HG03060 (cell line): ENCODE measurements at regions not wholly inside any gene's neighbourhood (a gene's known extent, or its start where the extent isn't known, plus 50 kb on each side); places are given as distances from the start of the nearest gene placed in this dataset.

Experiments used
- ATAC-seq: cut with Tn5 transposase; IDR thresholded peaks from one replicate; pipeline ENCODE4 v1.9.1; 2021; ENCODE audit warnings: low read depth, moderate number of reproducible peaks; ENCODE audit not compliant: unreplicated experiment

DNA sequence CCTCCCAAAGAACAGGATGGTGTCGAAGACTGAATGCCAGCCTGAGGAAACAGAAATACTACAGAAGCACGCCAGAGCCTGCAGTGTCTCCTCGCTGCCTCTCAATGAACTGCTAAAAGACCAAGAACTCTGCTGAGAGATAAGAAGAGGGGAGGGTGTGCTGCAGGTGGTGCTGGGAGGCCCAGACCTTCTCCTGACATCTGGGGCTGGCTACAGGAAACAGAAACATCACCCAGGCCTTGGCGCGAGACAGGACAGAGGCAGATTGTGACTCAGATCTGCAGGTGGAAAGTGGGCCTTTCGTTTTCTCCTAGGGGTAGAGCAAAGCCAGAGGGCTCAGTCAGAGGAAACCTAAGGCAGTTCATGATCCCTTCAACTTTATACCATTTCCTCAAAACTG lies 250.3 kb upstream of the TCF4 start:
- ATAC-seq: no peak

DNA sequence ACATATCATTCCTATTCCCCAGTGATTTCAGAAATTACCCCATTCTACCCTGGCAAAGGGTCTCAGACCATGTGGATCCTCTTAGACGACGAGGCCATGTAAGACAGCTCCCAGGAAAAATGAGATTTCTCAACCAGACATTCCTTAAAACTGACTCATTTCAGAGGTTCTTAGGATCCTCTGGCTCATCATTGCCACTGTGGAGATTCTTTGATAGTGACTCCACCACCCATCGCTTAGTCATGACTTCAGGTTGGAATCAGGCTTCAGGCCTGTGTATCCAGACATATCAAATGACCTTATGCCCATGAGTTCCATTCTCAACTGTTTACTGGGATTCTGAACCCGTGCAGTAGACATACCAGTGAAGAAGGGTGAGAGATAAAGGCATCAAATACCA lies 245.6 kb upstream of the TCF4 start:
- no peak for ATAC-seq

DNA sequence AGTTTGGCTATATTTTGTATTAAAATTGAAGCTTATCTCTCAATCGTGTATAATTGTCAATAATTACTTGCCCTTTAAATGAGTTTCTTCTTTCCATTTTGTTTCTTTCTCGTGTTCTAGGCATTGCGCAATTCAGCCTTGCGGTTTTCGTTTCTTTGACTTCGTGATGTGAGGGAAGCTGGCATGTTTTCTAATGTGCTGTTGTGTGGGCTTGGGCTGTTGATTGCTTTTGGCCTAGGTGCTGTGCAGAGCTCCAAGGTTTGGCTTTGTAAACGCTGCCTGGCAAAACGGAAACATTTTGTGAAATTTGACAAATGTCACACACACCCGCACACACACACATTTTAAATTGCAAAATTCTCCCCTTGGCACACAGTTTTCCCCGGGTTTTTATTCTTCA lies 242.6 kb upstream of the TCF4 start:
- ATAC-seq: no peak

DNA sequence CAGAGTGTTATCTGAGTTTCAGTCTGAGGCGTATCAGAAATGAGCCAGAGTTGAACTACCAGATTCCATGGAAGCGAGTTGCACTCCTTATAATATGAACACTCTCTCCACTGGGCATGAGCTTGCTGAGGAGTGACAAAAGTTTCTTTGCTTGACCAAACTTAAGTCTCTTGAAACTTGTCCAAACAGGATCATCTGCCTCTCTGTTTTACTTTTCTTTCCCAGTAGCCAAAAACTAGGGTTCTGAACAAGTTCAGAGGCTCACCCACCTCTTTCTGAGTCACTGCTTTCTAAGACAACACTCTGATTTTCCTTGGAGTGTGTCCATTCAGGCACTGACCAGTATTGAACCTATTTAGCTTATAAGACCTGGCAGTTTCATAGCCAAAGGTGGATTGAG lies 233.2 kb upstream of the TCF4 start:
- ATAC-seq: no peak

DNA sequence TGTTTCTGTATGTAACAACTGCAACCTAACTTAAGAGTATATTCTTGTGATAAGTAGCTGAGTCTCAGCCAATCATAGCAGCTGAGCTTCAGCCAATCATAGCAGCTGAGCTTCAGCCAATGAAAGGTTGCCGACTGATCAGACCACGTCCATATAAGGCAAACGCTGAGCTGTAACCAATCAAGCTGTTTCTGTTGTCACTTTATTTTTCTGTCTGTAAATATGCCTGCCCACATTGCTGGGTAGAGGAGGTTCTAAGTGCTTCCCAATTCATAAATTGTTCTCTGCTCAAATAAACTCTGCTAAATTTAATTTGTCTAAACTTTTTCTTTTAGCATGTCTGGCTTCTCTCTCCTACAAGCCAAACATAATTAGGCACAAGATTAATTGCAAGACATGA lies 231.5 kb upstream of the TCF4 start:
- ATAC-seq: no peak

DNA sequence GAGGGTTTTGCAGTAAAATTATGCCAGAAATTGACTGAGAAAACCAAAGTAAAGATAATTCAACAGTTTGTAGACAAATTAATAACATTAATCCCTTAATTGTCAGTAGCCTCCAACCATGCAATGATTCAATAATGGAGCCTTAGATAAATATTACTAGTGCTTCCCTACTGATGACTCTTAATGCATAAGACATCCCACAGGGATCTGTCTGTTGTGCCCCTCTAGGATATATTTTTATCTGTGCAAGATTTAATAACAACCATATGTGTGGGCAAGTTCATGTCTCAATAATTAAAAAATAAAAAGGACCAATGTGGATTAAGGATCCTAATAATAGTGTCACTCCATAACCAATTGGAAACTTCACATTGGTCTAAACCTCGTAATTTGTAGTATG lies 230.3 kb upstream of the TCF4 start:
- no peak for ATAC-seq

DNA sequence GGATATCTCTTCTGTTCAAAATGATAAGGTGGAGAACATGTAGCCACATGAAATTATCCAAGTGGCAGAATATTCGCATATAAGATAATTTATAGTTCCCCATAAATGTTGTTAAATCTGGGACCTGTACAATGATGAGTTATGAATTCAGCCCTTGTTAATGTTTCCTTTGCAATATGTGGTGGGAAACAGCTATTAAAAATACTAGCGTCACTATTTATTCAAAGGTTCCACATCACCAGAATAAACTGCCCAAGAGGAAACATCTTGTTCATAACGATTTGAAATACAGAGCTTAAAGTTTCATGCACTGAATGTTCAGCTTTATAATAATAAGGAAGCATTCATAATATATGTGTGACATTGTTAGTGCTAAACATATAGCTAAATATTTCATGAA lies 223.9 kb upstream of the TCF4 start:
- ATAC-seq: no peak

DNA sequence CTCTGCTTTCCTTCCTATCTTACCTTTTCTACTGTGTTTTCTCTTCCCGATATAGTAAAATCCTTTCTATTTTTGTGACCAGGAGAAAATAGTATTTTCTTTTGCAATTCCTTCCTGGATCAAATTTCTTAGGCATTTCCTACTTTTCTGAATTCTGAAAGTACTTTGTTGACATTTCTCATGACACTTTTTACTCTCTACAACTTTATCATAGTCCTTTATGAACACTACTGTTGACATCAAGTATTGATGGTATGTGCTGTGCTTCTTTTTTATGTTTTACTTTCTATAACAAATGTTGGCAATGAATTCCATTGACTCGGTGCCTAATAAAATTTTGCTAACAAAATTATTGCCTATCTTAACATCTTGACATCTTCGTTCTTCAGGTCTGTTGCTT lies 217.7 kb upstream of the TCF4 start:
- ATAC-seq: no peak

DNA sequence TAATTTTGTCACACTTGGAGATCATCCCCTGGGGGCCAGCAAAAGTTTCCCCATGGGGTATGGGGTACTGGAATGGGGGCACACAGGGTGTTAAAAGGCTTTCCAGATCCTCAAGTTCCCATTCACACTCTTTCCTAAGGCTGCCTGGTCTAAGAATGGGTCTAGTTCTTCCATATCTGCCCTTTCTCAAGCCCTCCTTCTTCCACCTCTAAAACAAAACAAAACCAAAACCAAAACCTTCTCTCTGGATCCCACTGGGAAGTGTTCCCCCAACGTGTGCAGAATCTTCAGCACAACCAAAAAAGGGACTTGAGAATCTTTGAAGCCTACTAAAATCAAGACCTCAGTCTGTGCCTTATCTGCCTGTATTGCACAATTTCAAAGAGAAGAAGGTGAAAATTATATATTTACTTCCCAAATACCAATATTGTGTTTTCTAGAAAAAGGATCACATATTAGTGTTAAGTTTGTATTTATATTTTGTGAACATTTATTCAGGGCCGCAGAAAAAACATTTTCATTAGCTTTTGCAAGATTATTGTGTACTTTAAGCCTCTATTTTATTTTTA lies 207.2 kb upstream of the TCF4 start:
- ATAC-seq: no peak

DNA sequence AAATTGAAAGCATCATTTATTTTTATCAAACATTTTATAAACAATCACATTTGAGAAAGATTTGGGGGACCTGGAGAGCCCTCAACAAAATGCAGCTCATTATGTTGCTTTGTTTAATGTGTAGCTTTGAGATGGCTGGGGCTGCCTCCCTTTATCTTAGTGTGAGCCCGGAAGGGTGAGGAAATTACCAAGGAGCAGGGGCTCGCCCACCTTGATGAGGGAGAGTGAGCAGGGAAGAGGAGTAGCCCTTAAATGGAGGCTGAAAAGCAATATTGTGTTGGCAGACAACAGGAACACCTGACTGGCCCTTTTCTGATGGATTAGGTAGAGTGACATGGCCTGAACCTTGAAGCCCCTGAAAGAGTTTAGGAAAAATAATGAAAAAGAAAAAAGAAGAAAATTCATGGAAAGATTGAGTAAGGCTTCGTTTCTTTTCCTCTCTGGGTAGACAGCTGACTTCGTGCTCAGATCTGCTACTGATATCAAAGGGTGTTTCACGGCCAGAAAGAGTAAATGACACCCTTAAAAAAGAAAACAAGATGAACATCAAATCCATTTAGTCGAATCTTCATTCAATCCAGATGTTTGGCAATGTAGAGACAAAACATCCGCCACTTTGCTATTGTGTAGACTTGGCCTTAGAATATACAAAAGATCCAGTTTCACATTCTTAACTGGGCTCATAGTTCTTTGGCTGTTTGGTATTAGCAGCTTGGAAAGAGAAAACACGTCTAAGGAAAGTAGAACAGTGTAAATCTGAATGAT lies 206.5 kb upstream of the TCF4 start:
- ATAC-seq: no peak

DNA sequence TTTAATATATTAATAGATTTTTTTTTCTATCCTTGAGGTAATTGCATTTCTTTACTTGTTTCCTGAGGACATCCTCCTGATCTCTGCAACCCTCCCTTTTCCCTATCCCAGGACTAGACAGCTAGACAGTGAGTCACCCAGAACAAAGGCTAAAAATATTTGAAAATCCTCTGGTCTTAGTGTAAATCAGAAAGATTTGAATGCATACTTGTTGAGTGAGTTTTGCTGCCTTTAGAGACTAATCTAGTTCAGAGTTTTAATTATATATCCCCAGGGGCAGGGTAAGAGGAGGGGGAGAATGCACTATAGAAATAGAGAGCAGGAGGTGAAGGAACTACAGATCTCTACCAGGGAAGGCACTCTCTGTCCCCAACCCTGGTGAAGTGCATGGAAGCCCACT lies 202.3 kb upstream of the TCF4 start:
- ATAC-seq: no peak

DNA sequence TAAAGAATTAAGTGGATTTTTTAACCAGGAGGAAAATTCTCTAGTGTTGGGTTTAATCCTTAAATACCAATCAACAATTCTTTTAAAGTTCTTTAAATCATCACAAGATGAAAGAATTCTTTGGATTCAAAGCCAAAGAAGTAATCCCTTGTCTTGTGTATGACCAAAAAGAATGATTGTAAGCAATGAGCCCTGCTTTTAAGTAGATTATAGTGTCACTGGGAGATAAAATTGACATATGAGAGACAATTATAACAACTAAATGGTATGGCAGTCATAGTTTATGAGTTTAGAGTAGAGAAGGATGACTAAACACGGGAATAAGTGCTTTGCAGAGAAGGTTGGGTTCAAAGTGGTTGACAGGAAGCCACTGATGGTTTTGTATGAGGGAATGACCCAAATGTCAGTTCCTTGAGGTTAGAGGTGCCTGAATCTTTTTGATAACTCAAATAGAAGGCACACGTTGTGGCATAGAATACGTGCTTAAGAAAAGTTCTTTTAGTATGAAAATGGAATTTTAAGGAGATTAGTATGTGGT lies 199.6 kb upstream of the TCF4 start:
- ATAC-seq: no peak

DNA sequence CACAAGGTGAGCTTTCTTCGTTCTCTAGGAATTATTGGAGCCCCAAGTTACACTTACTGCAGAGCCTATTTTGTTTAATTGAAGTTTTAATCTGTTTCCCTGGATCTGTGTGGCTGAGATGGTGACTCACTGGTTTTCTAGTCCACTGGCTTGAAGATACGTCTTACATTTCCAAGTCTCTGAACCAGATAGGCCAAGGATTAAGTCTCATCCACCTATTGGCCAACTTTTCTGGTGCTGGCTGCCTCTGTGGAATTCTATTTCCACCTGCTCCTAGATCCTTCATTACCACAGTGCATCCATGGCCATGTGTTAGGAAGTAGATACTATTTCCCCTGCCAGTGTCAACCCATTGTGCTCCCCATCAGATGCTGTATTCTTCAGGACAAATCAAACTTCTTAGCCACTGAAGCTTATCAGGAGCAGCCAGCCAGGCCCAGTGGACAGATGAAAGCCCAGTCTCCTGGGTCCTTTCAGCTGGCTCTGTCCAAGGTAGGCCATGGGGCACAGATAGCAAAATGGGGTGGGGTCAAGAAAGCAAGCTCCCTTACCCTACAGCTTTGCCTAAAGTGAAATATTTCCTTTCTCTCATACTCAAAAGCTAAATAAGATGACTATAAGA lies 198.8 kb upstream of the TCF4 start:
- ATAC-seq: no peak

DNA sequence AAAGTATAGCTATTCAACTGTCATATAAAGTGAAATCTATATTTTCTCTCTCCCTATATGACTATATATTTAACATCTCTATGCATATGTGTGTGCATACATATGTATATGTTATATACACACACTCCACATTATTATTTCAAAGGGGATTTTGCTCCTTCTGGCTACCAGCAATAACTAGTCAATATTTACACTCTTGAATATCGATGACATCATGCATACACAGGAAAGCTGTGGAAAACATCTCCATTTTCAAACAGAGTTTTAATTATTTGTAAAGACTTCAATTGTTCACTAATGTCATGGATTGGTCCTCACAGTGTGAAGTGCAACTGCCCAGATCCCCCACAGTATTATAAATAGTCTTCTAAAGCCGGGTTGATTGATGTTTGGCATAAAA lies 195.9 kb upstream of the TCF4 start:
- ATAC-seq: no peak

DNA sequence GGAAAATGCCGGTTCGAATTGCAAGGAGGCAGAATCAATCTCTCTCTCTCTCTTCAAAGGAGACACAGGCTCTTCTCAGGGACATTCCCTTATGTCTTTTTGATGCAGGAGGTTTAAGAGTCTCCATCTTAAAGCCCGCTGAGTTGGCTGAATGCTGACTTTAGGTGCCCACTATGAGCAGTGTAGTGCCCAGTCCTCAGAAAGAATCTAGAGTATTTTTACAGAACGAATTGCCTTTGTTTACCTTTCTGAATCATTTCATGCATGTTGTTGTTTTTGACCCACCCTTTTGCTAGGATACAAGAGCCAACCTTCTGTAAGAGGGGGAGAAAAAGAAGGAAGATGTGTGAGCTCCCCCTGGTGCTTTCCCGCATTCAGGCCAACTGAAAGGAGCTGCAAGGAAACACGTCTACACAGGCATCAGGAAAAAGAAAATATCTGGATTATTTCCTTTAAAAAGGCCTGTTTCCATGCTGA lies 193.5 kb upstream of the TCF4 start:
- no peak for ATAC-seq

DNA sequence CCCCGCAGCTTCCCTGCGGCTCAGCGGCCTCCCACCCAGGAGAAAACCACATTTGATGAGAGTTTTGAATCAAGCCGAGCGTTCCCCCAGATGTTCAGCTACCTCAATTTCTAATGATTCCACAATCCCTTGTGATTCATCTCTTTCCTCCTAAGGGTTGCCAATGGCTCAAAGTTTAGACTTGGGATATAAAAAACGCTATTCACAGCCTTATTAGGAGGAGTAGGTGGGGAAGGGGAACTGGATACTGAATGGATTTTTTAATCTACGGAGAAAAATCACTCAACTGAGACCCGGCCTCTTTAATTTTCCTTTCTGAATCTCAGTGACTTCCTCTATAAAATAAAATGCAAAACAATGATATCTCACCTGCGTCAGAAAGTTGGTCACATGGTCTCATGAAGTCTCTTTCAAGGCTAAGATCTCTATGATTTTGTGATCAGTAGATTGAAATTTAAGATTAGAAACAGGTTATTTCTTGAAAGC lies 192.6 kb upstream of the TCF4 start:
- no peak for ATAC-seq

DNA sequence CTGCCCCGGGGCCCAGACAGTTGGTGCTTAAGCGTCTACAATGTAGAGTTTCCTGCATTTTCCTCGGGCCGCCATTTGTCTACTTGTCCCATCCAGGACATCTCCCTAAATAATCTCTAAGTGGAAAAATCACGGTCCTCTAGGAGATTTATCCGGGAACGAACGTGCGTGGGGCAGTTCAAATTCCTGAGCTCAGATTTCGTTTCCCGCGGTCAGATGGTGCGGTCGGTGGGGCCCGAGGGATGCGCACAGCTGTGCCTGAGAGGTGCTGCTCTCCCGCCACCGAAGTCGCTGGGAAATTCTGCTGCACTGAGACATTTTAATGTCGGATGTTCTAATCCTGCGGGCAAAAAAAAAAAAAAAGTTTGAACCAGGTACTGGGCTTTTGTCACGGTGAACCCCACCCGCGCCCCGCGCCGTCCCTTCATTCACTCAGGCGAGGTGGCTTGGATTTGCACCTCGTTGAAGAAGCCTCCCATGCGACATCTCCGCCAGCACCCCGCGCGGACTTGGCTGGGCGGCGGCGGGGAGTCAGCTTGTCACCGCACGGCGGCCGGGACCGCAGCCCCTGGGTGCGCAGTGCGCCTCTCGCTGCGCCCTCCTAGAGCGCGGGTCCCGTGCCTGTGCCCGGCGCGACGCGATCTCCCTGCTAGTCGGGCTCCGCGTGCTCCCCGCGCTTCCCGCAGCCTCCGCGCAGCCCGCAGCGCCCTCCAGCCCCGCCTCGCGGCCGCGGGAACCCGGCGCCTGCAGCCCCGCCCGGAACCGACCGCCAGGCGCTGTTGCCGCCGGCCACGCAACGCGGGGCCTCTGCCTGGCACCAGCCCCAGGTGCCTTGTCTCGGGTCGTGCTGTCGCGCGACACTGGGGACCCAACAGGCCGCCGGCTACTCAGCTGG lies 191.9 kb upstream of the TCF4 start:
- no peak for ATAC-seq

DNA sequence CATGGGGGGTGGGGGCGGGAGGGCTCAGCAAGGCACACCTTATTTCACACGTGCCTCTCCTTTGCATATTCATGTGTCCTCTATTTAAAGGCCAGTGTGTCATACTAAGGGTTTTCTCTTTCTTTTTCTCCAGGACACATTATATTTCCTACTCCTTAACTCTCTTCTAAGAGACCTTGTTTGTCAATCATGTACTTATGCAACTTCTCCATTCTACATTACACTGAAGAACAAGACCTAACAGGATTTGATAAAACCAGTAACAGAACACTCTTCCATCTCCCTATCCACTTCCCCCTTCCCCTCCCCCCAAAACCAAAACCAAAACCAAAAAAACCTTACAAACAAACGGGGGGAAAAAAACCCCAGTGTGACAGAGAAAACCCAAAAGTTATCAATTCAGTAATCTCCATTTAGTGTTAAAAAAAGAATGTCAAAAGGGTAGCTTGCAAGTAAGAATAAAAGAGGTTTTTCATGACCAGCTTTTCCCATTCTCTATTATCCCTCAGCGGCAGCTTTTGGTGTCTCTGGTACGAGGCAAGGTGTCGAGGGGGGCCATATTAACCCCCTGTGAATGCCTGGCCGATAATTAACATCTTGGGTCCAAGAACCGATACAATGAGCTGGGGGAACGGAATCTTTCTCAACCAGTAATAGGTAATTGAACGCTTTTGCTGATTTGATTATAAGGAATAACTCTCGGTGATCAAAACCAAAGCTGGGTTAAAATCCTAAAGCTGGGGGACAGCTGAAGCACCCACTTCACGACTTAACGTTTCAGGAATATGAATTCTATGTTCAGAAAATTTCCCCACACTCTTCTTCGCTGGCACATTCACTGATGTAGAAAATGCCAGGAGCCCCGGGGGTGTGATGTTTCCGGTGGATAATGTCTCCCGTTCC lies 191.0 kb upstream of the TCF4 start:
- ATAC-seq: no peak

DNA sequence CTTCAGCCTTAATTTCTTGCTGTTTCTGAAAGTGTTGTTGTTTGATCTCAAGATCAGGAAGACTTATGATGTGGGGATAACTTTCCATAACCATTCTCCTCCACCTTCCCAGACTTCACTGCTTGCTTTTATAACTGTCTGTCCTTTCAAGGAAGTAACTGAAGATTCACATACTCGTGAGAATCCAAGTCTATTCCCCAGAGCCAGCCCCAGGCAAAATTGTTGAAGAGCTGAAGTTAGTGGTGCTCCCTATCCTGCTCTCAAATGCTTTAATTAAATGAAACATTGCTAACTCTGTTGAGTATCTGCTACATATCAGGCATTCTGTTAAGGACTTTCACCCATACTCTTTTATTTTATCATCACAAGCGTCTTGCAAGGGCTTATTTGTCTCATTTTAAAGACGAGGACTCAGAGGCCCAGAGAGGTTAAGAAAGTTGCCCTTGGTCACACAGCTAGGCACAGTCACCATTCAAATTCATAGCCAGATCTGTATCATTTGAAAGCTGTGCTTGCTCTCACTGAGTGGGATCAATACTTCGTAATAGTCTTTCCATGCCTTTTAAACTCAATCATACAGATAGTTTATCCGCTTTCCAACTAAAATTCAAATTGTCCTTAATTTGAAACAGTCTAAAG lies 189.8 kb upstream of the TCF4 start:
- no peak for ATAC-seq
